ENCODE measurements at regions not wholly inside any gene's neighbourhood (a gene's known extent, or its start where the extent isn't known, plus 50 kb on each side); places are given as distances from the start of the nearest gene placed in this dataset.

DNA sequence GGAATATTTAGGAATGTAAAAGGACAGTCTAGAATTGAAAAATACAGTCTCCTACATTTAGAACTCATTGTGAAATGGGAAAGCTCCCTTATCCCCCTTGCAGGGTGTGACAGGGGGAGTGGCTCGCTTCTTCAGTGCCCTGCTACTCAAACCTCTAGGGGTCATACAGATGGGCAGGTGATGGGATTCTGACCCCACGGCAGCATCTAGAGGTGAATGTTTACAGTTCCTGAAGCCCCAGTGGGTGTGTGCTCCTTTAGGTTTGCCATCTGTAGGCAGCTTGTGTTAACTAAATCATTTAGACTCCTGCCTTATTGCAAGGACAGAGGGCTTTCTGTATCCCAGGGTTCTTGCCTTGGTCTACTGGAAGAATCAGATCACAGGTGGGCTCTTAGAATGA lies 271.0 kb upstream of the MPDZ start:
- WGBS, 3 donors, result 76 to 88% (median 85%) methylated on average over 2 of the region's 2 CpGs
- Histone ChIP-seq H3K4me3 (no peak overlapping the region), H3K4me1 (ENCODE audit: insufficient read depth) (no peaks in the 10 kb centered on the region), H3K27me3 (no peaks in the 10 kb centered on the region), H3K36me3 (no peaks in the 10 kb centered on the region), H3K27ac (no peak overlapping the region), H3K9me3 (no peaks in the 10 kb centered on the region)
- TF ChIP-seq POLR2A (IDR thresholded peaks at IDR 0.05) (no peak), EP300 (IDR thresholded peaks at IDR 0.05) (no peak)
- TF ChIP-seq, protein P1, sequence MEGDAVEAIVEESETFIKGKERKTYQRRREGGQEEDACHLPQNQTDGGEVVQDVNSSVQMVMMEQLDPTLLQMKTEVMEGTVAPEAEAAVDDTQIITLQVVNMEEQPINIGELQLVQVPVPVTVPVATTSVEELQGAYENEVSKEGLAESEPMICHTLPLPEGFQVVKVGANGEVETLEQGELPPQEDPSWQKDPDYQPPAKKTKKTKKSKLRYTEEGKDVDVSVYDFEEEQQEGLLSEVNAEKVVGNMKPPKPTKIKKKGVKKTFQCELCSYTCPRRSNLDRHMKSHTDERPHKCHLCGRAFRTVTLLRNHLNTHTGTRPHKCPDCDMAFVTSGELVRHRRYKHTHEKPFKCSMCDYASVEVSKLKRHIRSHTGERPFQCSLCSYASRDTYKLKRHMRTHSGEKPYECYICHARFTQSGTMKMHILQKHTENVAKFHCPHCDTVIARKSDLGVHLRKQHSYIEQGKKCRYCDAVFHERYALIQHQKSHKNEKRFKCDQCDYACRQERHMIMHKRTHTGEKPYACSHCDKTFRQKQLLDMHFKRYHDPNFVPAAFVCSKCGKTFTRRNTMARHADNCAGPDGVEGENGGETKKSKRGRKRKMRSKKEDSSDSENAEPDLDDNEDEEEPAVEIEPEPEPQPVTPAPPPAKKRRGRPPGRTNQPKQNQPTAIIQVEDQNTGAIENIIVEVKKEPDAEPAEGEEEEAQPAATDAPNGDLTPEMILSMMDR (IDR thresholded peaks at IDR 0.05), result no peak
- intact Hi-C loops (cut with DNase I), result no loop called here
- no peak for DNase-seq

DNA sequence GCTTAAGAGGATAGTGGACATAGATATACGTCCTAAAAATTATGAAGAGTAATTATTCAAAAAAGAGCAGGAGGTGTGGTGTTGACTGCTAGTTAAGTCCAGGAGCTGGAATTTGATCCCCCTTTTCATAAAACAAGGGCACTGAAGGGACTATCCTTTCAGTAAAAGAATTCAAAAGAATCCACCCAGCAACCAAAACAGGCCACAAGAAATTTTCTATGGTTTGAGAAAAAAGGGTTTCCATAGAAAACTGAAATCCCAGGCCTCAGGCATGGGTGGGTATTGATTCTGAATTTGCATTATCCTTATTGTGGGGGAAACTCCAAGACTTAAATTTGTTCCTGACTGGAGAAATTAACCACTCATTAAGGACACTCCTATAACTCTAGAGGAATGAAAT lies 269.0 kb upstream of the MPDZ start:
- no peak overlapping the region for H3K27ac ChIP-seq
- intact Hi-C loops (cut with DNase I), result no loop called here
- TF ChIP-seq POLR2A (IDR thresholded peaks at IDR 0.05), result no peak
- no peak for DNase-seq
- H3K27me3 ChIP-seq, result no peaks in the 10 kb centered on the region
- WGBS, 3 donors, result 83 to 96% (median 89%) methylated on average over 1 of the region's 1 CpG
- H3K9me3 ChIP-seq, result no peaks in the 10 kb centered on the region
- no peak overlapping the region for H3K4me3 ChIP-seq
- H3K36me3 ChIP-seq, result no peaks in the 10 kb centered on the region
- no peaks in the 10 kb centered on the region for H3K4me1 ChIP-seq (ENCODE audit: insufficient read depth)

DNA sequence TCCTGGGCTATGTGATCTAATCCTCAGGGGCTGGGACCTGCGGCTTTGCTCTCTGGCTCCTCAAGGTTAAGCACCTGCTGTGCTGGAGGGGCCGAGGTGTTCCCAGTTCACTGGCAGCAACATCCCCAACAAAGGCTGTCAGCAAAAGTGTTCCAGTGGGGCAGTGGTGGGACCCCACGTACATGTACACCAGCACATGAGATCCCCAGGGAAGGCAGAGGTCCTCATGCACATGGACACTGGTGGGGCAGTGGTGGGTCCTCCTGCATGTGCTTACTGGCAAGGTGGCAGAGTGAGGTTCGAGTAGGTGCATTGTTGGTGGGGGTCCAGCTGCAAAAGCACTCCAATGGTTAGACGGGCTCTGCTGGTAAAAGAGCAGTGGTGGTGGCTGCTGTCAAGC lies 255.6 kb upstream of the MPDZ start:
- no peaks in the 10 kb centered on the region for H3K9me3 ChIP-seq
- no peak overlapping the region for H3K27ac ChIP-seq
- no peaks in the 10 kb centered on the region for H3K4me1 ChIP-seq (ENCODE audit: insufficient read depth)
- 68 to 78% (median 77%) methylated on average over 5 of the region's 5 CpGs for WGBS, 3 donors
- intact Hi-C loops (cut with DNase I), result no loop called here
- H3K4me3 ChIP-seq, result no peak overlapping the region
- DNase-seq, result no peak
- H3K27me3 ChIP-seq, result no peaks in the 10 kb centered on the region
- no peak for TF ChIP-seq EP300 (IDR thresholded peaks at IDR 0.05)
- TF ChIP-seq, protein P1 (IDR thresholded peaks at IDR 0.05), result no peak
- H3K36me3 ChIP-seq, result no peaks in the 10 kb centered on the region

DNA sequence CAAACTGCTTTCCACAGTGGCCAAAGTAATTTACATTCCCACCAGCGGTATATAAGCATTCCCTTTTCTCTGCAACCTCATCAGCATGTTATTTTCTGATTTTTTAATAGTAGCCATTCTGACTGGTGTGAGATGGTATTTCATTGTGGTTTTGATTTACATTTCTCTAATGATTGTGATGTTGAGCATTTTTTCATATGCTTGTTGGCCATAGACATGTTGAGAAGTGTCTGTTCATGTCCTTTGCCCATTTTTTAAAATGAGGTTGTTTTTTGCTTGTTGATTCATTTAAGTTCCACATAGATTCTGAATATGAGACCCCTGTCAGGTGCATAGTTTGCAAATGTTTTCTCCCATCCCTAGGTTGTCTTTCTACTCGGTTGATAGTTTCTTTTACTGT lies 254.5 kb upstream of the MPDZ start:
- H3K4me1 ChIP-seq (ENCODE audit: insufficient read depth), result no peaks in the 10 kb centered on the region
- DNase-seq, result no peak
- intact Hi-C loops (cut with DNase I), result no loop called here

DNA sequence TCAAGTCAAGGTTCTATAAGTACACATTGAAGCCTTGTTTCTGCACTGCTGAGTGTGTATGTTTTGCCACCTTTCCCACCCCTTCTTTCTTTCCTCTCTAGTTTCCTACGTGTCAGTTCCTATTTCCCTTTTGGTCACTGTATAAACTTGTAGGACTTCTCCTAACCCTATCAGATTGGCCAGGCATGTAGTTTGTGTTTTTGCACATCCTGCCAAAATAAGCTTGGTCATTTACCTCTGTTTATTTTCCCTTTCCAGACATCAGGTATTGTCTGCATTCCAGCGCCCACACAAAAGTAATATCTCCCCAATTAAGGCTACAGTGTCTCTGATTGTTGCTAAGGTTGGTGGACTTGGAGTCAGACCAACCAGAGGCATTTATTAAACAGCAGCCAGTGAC lies 252.9 kb upstream of the MPDZ start:
- TF ChIP-seq POLR2A (IDR thresholded peaks at IDR 0.05) (no peak), EP300 (IDR thresholded peaks at IDR 0.05) (no peak)
- TF ChIP-seq, protein P1 (IDR thresholded peaks at IDR 0.05), result no peak
- no peak for DNase-seq
- no peaks in the 10 kb centered on the region for H3K4me1 ChIP-seq (ENCODE audit: insufficient read depth)
- intact Hi-C loops (cut with DNase I), result no loop called here
- no peaks in the 10 kb centered on the region for H3K36me3 ChIP-seq
- no peaks in the 10 kb centered on the region for H3K27me3 ChIP-seq
- H3K4me3 ChIP-seq, result no peak overlapping the region
- WGBS, 3 donors, result 48 to 66% (median 64%) methylated on average over 2 of the region's 2 CpGs
- H3K9me3 ChIP-seq, result no peaks in the 10 kb centered on the region
- no peak overlapping the region for H3K27ac ChIP-seq

More for the DNA sequence above, 254.5 kb upstream of the MPDZ start:
- no peaks in the 10 kb centered on the region for H3K27me3 ChIP-seq
- no peak overlapping the region for H3K4me3 ChIP-seq
- H3K27ac ChIP-seq, result no peak overlapping the region
- 89 to 98% (median 97%) methylated on average over 2 of the region's 2 CpGs for WGBS, 3 donors
- TF ChIP-seq POLR2A (IDR thresholded peaks at IDR 0.05) (no peak), EP300 (IDR thresholded peaks at IDR 0.05) (no peak)
- TF ChIP-seq, protein P1 (IDR thresholded peaks at IDR 0.05), result no peak
- no peaks in the 10 kb centered on the region for H3K9me3 ChIP-seq
- H3K36me3 ChIP-seq, result no peaks in the 10 kb centered on the region
